GM12874 (cell line): ENCODE measurements at regions not wholly inside any gene's neighbourhood (a gene's known extent, or its start where the extent isn't known, plus 50 kb on each side); places are given as distances from the start of the nearest gene placed in this dataset.
A peak's percentile ranks its signal among the peaks of the same experiment; 100 is the strongest.

Experiments
- CTCF ChIP-seq: IDR thresholded peaks from 2 replicates; pipeline ENCODE4 v1.5.1; 2011; ENCODE audit warnings: low read depth, mild to moderate bottlenecking, control low read depth, low read length, moderate library complexity; ENCODE audit not compliant: insufficient read depth

- TF ChIP-seq CTCF = no peak
Observed at GRCh38 chr18:67232406-67232805, 284.1 kb downstream of the DSEL start.

- TF ChIP-seq CTCF = no peak
Observed at GRCh38 chr18:67222887-67223286, 293.6 kb downstream of the DSEL start.

GRCh38 chr18:67219821-67220220, 296.7 kb downstream of the DSEL start:
- no peak for TF ChIP-seq CTCF

- TF ChIP-seq CTCF = no peak
Observed at GRCh38 chr18:67218556-67218955, 298.0 kb downstream of the DSEL start.

GRCh38 chr18:67217551-67218166, 298.9 kb downstream of the DSEL start:
- TF ChIP-seq CTCF = peak; percentile 56

GRCh38 chr18:67216846-67217245, 299.7 kb downstream of the DSEL start:
- TF ChIP-seq CTCF = no peak

GRCh38 chr18:67215686-67216085, 300.8 kb downstream of the DSEL start:
- TF ChIP-seq CTCF = no peak

- TF ChIP-seq CTCF = no peak
Observed at GRCh38 chr18:67211646-67212045, 304.9 kb downstream of the DSEL start.
